DOHH2 (cell line): ENCODE measurements at regions not wholly inside any gene's neighbourhood (a gene's known extent, or its start where the extent isn't known, plus 50 kb on each side); places are given as distances from the start of the nearest gene placed in this dataset.

Source experiments
- H3F3A ChIP-seq: fragments of 200-600 bp; sonication (generic), shearing (Covaris generic); 2 replicates; pipeline ENCODE4 v1.6.0; 2016; ENCODE audit warnings: antibody characterized with exemption, mild to moderate bottlenecking; ENCODE audit not compliant: control insufficient read depth, insufficient read depth
- H3K27ac ChIP-seq: fragments of 200-600 bp; sonication (generic); 2 replicates; pipeline ENCODE4 v1.5.1; 2014; ENCODE audit warnings: low read depth, mild to moderate bottlenecking, low read length, moderate library complexity
- H3K27me3 ChIP-seq: fragments of 200-600 bp; sonication (generic); 2 replicates; pipeline ENCODE4 v1.6.1; 2014; ENCODE audit warnings: mild to moderate bottlenecking, low read length, mixed read lengths; ENCODE audit not compliant: control insufficient read depth
- H3K36me3 ChIP-seq: fragments of 200-600 bp; sonication (generic); 2 replicates; pipeline ENCODE4 v1.6.1; 2014; ENCODE audit warnings: mild to moderate bottlenecking, low read length, moderate library complexity, mixed read lengths; ENCODE audit not compliant: control insufficient read depth
- H3K4me1 ChIP-seq: fragments of 200-600 bp; sonication (generic); 2 replicates; pipeline ENCODE4 v1.6.1; 2014; ENCODE audit warnings: mild to moderate bottlenecking, low read length, mixed read lengths; ENCODE audit not compliant: control insufficient read depth
- H3K4me2 ChIP-seq: fragments of 200-600 bp; sonication (generic); 2 replicates; pipeline ENCODE4 v1.6.0; 2014; ENCODE audit warnings: mild to moderate bottlenecking, low read length, moderate library complexity
- H3K4me3 ChIP-seq: fragments of 200-600 bp; sonication (generic); 2 replicates; pipeline ENCODE4 v1.5.1; 2014; ENCODE audit warnings: mild to moderate bottlenecking, low read length, mixed read lengths
- H3K79me2 ChIP-seq: fragments of 200-600 bp; sonication (generic); 2 replicates; pipeline ENCODE4 v1.6.1; 2014; ENCODE audit warnings: mild to moderate bottlenecking, low read length, mixed read lengths; ENCODE audit not compliant: control insufficient read depth
- H3K9me2 ChIP-seq: fragments of 200-600 bp; sonication (generic); replicated peaks from 2 replicates; pipeline ENCODE4 v1.6.1; 2014; ENCODE audit warnings: mild to moderate bottlenecking, low read length, mixed read lengths; ENCODE audit not compliant: control insufficient read depth
- H3K9me3 ChIP-seq: fragments of 200-600 bp; sonication (generic); 2 replicates; pipeline ENCODE4 v1.6.1; 2014; ENCODE audit warnings: antibody characterized with exemption, low read length, mixed read lengths; ENCODE audit not compliant: control insufficient read depth, insufficient read depth
- H4K20me1 ChIP-seq: fragments of 200-600 bp; sonication (generic); 2 replicates; pipeline ENCODE4 v1.6.0; 2014; ENCODE audit warnings: low read depth, mild to moderate bottlenecking, antibody characterized with exemption, low read length, moderate library complexity; ENCODE audit not compliant: control insufficient read depth, insufficient read depth
- EZH2phosphoT487 ChIP-seq: fragments of 200-600 bp; sonication (generic); IDR thresholded peaks from 2 replicates; pipeline ENCODE4 v1.6.1; 2017; ENCODE audit warnings: borderline replicate concordance, mild to moderate bottlenecking, antibody characterized with exemption, low read length, moderate library complexity, mixed read lengths
- TF ChIP-seq, protein P1 (sequence below): fragments of 200-600 bp; sonication (generic); IDR thresholded peaks from one replicate; pipeline ENCODE4 v1.5.1; 2014; ENCODE audit warnings: antibody characterized with exemption, mild to moderate bottlenecking, low read depth, low read length; ENCODE audit not compliant: poor library complexity, severe bottlenecking

- Histone ChIP-seq H3K27ac (no peak overlapping the region), H3K4me2 (no peak overlapping the region), H3F3A (no peaks in the 10 kb centered on the region), H4K20me1 (no peaks in the 10 kb centered on the region), H3K4me1 (no peaks in the 10 kb centered on the region), H3K4me3 (no peak overlapping the region), H3K9me3 (no peaks in the 10 kb centered on the region), H3K27me3 (no peaks in the 10 kb centered on the region), H3K79me2 (no peaks in the 10 kb centered on the region), H3K36me3 (no peaks in the 10 kb centered on the region), H3K9me2 (no peaks in the 10 kb centered on the region)
- TF ChIP-seq, protein P1, sequence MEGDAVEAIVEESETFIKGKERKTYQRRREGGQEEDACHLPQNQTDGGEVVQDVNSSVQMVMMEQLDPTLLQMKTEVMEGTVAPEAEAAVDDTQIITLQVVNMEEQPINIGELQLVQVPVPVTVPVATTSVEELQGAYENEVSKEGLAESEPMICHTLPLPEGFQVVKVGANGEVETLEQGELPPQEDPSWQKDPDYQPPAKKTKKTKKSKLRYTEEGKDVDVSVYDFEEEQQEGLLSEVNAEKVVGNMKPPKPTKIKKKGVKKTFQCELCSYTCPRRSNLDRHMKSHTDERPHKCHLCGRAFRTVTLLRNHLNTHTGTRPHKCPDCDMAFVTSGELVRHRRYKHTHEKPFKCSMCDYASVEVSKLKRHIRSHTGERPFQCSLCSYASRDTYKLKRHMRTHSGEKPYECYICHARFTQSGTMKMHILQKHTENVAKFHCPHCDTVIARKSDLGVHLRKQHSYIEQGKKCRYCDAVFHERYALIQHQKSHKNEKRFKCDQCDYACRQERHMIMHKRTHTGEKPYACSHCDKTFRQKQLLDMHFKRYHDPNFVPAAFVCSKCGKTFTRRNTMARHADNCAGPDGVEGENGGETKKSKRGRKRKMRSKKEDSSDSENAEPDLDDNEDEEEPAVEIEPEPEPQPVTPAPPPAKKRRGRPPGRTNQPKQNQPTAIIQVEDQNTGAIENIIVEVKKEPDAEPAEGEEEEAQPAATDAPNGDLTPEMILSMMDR, result no peak
- no peak for TF ChIP-seq EZH2phosphoT487
These were observed 82.3 kb upstream of the LINGO1 start for GRCh38 chr15:77715051-77715450.

DNA sequence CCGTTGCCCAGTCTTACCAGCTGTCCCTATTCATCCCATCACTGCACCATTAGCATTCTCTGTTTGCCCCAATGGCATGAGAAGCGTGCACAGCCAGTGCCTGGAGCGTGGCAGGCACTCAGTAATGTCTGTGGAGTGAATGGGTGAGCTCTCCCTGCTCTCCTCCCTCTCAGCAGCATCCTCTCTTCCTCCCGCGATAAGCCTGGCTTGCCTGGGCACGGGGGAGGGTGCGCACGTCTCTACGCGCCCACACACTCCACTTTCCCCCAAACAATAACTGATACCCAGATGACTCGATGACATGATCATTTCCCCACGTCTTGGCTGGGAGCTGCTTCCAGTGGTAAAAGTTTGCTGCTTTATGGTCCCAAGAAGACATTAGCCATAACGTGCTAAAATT lies 81.8 kb upstream of the LINGO1 start:
- H3K79me2 ChIP-seq, result no peaks in the 10 kb centered on the region

GRCh38 chr15:77714023-77714422 lies 81.3 kb upstream of the LINGO1 start:
- Histone ChIP-seq H3K79me2 (no peaks in the 10 kb centered on the region), H3K9me3 (no peaks in the 10 kb centered on the region), H3K9me2 (no peaks in the 10 kb centered on the region), H4K20me1 (no peaks in the 10 kb centered on the region), H3K4me1 (no peaks in the 10 kb centered on the region), H3K27me3 (no peaks in the 10 kb centered on the region), H3F3A (no peaks in the 10 kb centered on the region), H3K4me2 (no peak overlapping the region), H3K27ac (no peak overlapping the region), H3K36me3 (no peaks in the 10 kb centered on the region), H3K4me3 (no peak overlapping the region)
- TF ChIP-seq, protein P1, result no peak
- TF ChIP-seq EZH2phosphoT487, result no peak

More for the DNA sequence above, 81.8 kb upstream of the LINGO1 start:
- Histone ChIP-seq H4K20me1 (no peaks in the 10 kb centered on the region), H3F3A (no peaks in the 10 kb centered on the region), H3K4me1 (no peaks in the 10 kb centered on the region), H3K9me2 (no peaks in the 10 kb centered on the region), H3K9me3 (no peaks in the 10 kb centered on the region), H3K4me2 (no peak overlapping the region), H3K27ac (no peak overlapping the region), H3K36me3 (no peaks in the 10 kb centered on the region), H3K4me3 (no peak overlapping the region), H3K27me3 (no peaks in the 10 kb centered on the region)
- TF ChIP-seq, protein P1, result no peak
- no peak for TF ChIP-seq EZH2phosphoT487

- Histone ChIP-seq H3F3A (no peaks in the 10 kb centered on the region), H3K27me3 (no peaks in the 10 kb centered on the region), H3K9me2 (no peaks in the 10 kb centered on the region), H4K20me1 (no peaks in the 10 kb centered on the region), H3K4me1 (no peaks in the 10 kb centered on the region), H3K4me2 (no peak overlapping the region), H3K79me2 (no peaks in the 10 kb centered on the region), H3K9me3 (no peaks in the 10 kb centered on the region), H3K4me3 (no peak overlapping the region), H3K27ac (no peak overlapping the region), H3K36me3 (no peaks in the 10 kb centered on the region)
- no peak for TF ChIP-seq EZH2phosphoT487
- TF ChIP-seq, protein P1, result no peak
These were observed 80.6 kb upstream of the LINGO1 start for GRCh38 chr15:77713281-77713680.
